ENCODE measurements at regions not wholly inside any gene's neighbourhood (a gene's known extent, or its start where the extent isn't known, plus 50 kb on each side); places are given as distances from the start of the nearest gene placed in this dataset.
"Not testable (repeated sequence)": the region's sequence is repeated elsewhere in the genome, so short reads cannot be mapped to it uniquely, and the experiment has no call there.

- no peak for DNase-seq (ENCODE audit: low spot score)
Measured at GRCh38 chr20:26216025-26216424, 519.4 kb upstream of the ZNF337 start.

- no peak for DNase-seq (ENCODE audit: low spot score)
Measured at GRCh38 chr20:26214991-26215390, 518.3 kb upstream of the ZNF337 start.

GRCh38 chr20:26209171-26209941, 512.7 kb upstream of the ZNF337 start:
- DNase-seq (ENCODE audit: low spot score), result no peak

- no peak for DNase-seq (ENCODE audit: low spot score)
Measured at GRCh38 chr20:26208296-26209091, 511.8 kb upstream of the ZNF337 start.

- not testable (repeated sequence) for DNase-seq (ENCODE audit: low spot score)
Measured at GRCh38 chr20:26207967-26208295, 511.3 kb upstream of the ZNF337 start.

DNA sequence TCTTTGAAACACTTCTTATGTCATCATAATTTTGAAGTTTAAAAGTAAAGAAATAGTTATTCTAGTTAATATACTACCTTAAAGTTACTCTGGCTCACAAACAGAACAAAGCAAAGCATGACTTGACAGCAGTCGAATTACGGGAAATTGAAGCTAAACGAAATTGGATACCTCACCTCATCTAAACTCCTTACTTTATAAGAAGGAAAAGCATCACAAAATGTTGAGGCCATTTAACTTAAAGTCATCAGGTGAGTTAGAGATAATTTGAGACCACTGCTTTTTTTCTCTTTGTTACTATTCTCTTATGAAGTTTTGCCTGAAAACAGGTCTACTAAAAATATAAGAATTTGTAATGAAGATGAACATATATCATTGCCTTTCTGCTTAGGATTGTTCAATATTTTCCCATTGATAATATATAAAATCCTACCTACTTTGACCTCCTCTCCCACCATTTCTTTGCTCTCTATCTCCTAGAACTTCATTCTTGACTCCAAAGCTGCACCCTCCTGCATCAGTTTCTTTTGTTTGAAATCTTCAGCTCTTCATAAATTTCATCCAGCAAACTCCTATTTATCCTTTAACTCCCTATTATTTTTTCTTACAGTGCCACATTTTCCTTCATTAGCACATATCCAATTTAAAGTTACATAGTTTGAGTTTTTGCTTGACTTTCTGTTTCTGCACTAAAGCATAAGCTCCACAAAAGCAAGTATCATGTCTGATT, 510.7 kb upstream of the ZNF337 start:
- DNase-seq (ENCODE audit: low spot score), result no peak

DNA sequence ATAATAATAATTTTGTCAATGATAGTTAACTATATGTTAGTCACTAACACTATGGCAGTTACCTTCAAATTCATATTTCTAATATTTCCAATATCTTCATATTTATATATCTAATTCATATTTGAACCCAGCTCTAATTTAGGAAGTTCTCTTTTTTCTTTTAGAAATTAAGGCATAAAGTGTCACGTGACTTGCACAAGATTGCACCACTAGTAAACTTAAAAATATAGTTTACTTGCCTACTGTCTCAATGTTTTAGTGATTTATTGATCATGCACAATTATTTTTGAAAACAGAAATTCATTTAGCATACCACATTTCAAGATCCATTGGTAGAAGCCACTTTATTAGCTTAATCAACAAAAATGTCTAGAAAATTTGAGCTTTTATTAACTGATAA, 508.7 kb upstream of the ZNF337 start:
- DNase-seq (ENCODE audit: low spot score), result no peak

- DNase-seq (ENCODE audit: low spot score), result not testable (repeated sequence)
Measured at GRCh38 chr20:26201026-26201425, 504.4 kb upstream of the ZNF337 start.

DNA sequence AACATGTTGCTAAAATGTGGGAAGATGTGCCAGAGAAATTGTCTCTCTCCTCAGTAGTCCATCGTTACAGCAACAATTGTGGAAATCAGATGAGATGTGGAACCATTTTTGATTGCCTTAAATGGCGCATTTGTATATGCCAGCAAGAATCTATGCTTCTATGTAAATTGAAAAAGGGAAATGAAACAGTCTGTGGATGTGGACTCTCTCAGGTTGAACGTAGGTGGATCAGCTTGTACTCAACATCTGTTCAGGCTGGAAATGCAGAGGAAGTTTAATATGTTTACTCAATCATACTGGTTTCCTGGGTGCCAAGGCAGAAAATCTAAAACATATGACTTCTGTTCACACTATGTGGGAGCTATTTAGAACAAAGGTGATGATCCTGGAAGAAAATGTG, 490.7 kb upstream of the ZNF337 start:
- DNase-seq (ENCODE audit: low spot score), result not testable (repeated sequence)

GRCh38 chr20:26183720-26184119, 487.1 kb upstream of the ZNF337 start:
- not testable (repeated sequence) for DNase-seq (ENCODE audit: low spot score)

- not testable (repeated sequence) for DNase-seq (ENCODE audit: low spot score)
Measured at GRCh38 chr20:26181364-26181763, 484.7 kb upstream of the ZNF337 start.

DNA sequence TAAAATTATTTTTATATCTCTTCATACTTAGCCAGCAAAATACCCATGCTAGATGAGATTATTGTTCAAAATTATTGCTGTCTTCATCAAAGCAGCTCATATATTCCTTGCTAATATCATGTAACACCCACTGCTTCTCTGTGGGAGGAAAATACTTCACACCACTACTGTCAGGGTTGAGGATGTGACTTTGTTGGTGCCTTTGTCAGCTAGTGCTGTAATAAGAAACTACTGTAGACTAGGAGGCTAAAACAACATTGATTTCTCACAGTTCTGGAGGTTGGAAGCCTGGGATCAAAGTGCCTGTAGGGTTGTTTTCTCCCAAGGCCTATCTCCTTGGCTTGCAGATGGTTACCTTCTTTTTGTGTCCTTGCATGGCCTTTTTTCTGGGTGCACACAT, 475.2 kb upstream of the ZNF337 start:
- DNase-seq (ENCODE audit: low spot score), result not testable (repeated sequence)

GRCh38 chr20:26169506-26169905, 472.9 kb upstream of the ZNF337 start:
- no peak for DNase-seq (ENCODE audit: low spot score)

DNA sequence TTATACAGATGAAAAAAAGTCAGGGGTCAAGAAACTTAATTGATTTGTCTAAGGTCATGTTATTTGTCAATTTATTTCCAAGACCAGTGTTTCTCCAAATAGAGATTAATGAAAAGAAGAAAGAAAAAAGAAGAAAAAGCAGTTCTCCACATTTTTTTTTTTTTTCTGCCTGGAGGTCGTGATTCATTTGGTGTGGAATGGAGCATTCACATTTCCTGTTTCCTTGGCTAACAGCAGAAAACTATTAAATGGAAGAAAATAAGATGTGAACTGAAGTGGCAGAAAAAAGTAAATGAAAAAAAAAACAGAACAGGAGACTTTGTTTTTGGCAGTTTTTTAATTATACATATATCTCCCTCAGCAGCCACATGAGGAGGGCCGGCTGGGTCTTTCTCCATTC, 470.8 kb upstream of the ZNF337 start:
- DNase-seq (ENCODE audit: low spot score), result no peak

GRCh38 chr20:26163890-26164289, 467.2 kb upstream of the ZNF337 start:
- no peak for DNase-seq (ENCODE audit: low spot score)

- DNase-seq (ENCODE audit: low spot score), result not testable (repeated sequence)
Measured at GRCh38 chr20:26163151-26163550, 466.5 kb upstream of the ZNF337 start.

- not testable (repeated sequence) for DNase-seq (ENCODE audit: low spot score)
Measured at GRCh38 chr20:26161741-26162140, 465.1 kb upstream of the ZNF337 start.

- not testable (repeated sequence) for DNase-seq (ENCODE audit: low spot score)
Measured at GRCh38 chr20:26160916-26161315, 464.3 kb upstream of the ZNF337 start.

GRCh38 chr20:26154224-26154623, 457.6 kb upstream of the ZNF337 start:
- DNase-seq (ENCODE audit: low spot score), result no peak

GRCh38 chr20:26135325-26136110, 438.9 kb upstream of the ZNF337 start:
- DNase-seq (ENCODE audit: low spot score), result no peak

DNA sequence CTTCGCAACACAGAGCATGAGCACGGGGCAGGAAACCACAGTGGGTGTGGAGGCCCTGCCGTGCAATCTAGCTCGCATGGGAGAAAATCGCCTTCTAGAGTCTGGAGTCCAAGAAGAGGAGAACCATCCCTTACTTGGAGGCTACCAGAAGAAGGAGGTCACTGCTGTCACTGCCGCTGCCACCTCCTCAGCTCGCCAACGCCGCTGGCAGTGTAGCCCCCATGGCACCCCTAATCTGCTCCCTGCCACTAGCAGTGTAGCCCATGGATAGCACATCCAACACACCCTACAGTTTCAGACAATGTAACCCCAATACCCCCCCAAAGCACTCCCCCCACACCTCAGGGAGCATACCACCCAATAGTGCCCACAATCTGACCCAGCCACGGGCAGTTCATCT, 438.0 kb upstream of the ZNF337 start:
- DNase-seq (ENCODE audit: low spot score), result no peak

GRCh38 chr20:26133794-26134193, 437.1 kb upstream of the ZNF337 start:
- not testable (repeated sequence) for DNase-seq (ENCODE audit: low spot score)
